Right cardiac atrium (tissue), 5 donors: ENCODE measurements at regions not wholly inside any gene's neighbourhood (a gene's known extent, or its start where the extent isn't known, plus 50 kb on each side); places are given as distances from the start of the nearest gene placed in this dataset.

Experiments
- ATAC-seq, 2 donors: fragments of 200-7000 bp; cut with Tn5 transposase; one replicate each; pipeline versions ENCODE4 v1.8.0 to v1.9.1; 2020; ENCODE audit warnings: moderate library complexity in 2 of 2, mild to moderate bottlenecking in 1 of 2
- DNase-seq, 3 donors: peaks; one replicate each; pipeline ENCODE4 v3.0.0-alpha.2; 2020
- H3K27ac ChIP-seq: one replicate; pipeline ENCODE4 v1.5.1; 2013; ENCODE audit warnings: mild to moderate bottlenecking, low read length, control low read depth, moderate library complexity
- H3K27me3 ChIP-seq: one replicate; pipeline ENCODE4 v1.6.1; 2013; ENCODE audit not compliant: control insufficient read depth, insufficient read depth
- H3K4me1 ChIP-seq: one replicate; pipeline ENCODE4 v1.6.1; 2013; ENCODE audit warnings: low read length; ENCODE audit not compliant: control insufficient read depth, insufficient read depth
- H3K4me3 ChIP-seq: one replicate; pipeline ENCODE4 v1.5.1; 2013; ENCODE audit warnings: low read length, control low read depth
- H3K9me3 ChIP-seq: one replicate; pipeline ENCODE4 v1.6.1; 2013; ENCODE audit warnings: low read length; ENCODE audit not compliant: control insufficient read depth
- WGBS: extraction: QIAGEN DNeasy Blood & Tissue Kit; methylation state at CpG from one replicate; pipeline ENCODE4 v1.1.7; 2013; 5-methylcytosine and 5-hydroxymethylcytosine counted together
- intact Hi-C, 4 donors: fragments of 100-400 bp; cut with DNase I; formaldehyde crosslinking; loops; one replicate each; pipeline versions ENCODE4 v1.11.0 to v1.14.0; 2022 to 2023
- donor health status: healthy with polysubstance abuse.
- donor health status: DM: no; HTN: yes; CAD: no.
- donor health status: DM: no; HTN: no; CAD: no.
- donor health status: DM: no; HTN: yes; CAD: no; lungs with severe emphysema.
- donor health status: DM: yes; HTN: yes; CAD: no.

DNA sequence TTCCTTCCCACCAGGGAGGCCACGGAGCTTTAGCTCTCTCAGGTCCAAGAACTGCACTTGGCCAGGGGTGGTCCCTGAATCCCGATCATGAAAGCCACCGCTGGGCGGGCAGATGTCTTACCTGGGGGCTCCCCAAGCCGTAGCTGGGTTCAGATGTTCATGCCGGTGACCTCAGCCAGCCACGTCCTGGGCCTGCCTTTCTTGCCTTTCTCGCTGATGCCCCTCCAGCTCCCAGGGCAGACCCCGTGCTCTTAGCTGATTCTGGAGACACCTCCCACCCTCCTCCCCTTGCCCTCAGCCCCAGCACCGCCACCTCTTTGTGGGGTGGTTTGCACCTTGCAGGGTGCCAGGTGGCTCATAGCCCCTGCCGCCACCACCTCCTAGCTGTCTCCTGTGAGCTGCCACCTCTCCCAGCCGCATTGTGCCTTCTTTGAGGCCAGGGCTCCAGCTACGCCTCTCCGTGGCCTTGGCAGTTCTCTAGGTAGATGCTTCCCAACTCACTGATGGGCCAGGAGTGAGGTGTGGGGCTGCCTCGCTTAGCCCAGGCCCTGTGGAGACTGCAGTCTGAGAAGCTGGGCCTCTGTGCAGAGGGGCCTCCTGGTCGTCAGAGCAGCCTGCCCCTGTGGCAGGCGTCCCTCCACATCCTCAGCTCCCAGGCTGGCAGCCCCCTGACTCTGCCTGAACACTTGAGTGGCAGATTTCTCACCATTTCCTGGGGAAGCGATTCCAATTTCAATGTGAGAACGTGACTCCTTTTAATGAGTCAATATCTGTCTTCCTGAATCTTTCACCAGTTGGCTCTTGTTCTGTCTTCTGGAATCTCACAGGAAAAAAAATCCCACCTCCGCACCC is 97.6 kb upstream of the B3GAT1 start:
- no peak for DNase-seq
- no peak for ATAC-seq
- Histone ChIP-seq H3K4me1 (no peaks in the 10 kb centered on the region), H3K9me3 (no peaks in the 10 kb centered on the region), H3K4me3 (no peak overlapping the region), H3K27me3 (no peaks in the 10 kb centered on the region), H3K27ac (no peak overlapping the region)
- intact Hi-C loops: no loop called here
- 73% methylated on average over 20 of the region's 20 CpGs for WGBS

GRCh38 chr11:134508219-134508990 is 96.4 kb upstream of the B3GAT1 start:
- Histone ChIP-seq H3K4me3 (no peak overlapping the region), H3K27ac (no peak overlapping the region), H3K9me3 (no peaks in the 10 kb centered on the region), H3K4me1 (no peaks in the 10 kb centered on the region), H3K27me3 (no peaks in the 10 kb centered on the region)
- ATAC-seq (no peak), DNase-seq (no peak)
- WGBS: 80% methylated on average over 17 of the region's 17 CpGs
- intact Hi-C loops: no loop called here

DNA sequence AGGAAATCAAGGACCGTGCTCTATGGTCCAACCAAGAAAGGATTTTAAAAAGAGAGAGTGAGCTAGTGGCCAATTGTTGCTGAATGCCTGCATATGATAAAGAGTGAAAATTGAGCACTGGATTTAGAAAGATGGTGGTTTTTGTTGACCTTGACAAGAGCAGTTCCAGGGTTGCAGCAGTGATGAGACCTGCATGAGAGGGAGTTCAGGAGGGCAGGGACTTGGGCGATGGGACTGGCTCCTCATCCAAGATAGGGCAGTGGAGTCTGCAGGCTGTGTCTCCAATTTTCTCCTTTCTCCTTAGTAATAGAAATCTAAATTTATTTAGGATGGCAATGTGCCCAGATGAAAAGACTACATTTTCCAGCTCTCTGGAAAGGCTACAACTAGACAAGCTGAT is 94.0 kb upstream of the B3GAT1 start:
- 67% methylated on average over 2 of the region's 2 CpGs for WGBS
- H3K27me3 ChIP-seq: no peaks in the 10 kb centered on the region
- H3K27ac ChIP-seq: no peak overlapping the region
- ATAC-seq (no peak), DNase-seq (no peak)
- H3K9me3 ChIP-seq: no peaks in the 10 kb centered on the region
- intact Hi-C loops: no loop called here
- no peak overlapping the region for H3K4me3 ChIP-seq
- no peaks in the 10 kb centered on the region for H3K4me1 ChIP-seq

- intact Hi-C loops: no loop called here
- Histone ChIP-seq H3K4me1 (no peaks in the 10 kb centered on the region), H3K27me3 (no peaks in the 10 kb centered on the region), H3K4me3 (no peak overlapping the region), H3K27ac (no peak overlapping the region), H3K9me3 (no peaks in the 10 kb centered on the region)
- ATAC-seq: no peak
- no peak for DNase-seq
- 80% methylated on average over 3 of the region's 3 CpGs for WGBS
Measured at GRCh38 chr11:134505125-134505524, 93.1 kb upstream of the B3GAT1 start.

- no peak for ATAC-seq
- H3K27ac ChIP-seq: no peak overlapping the region
- no peaks in the 10 kb centered on the region for H3K9me3 ChIP-seq
- H3K27me3 ChIP-seq: no peaks in the 10 kb centered on the region
- DNase-seq: no peak
- no peaks in the 10 kb centered on the region for H3K4me1 ChIP-seq
- intact Hi-C loops: no loop called here
- no peak overlapping the region for H3K4me3 ChIP-seq
- WGBS: 56% methylated on average over 16 of the region's 16 CpGs
Measured at GRCh38 chr11:134504146-134504905, 92.3 kb upstream of the B3GAT1 start.

GRCh38 chr11:134503596-134503995 is 91.6 kb upstream of the B3GAT1 start:
- WGBS: 88% methylated on average over 16 of the region's 16 CpGs
- H3K4me1 ChIP-seq: no peaks in the 10 kb centered on the region
- H3K9me3 ChIP-seq: no peaks in the 10 kb centered on the region
- intact Hi-C loops: no loop called here
- ATAC-seq (no peak), DNase-seq (no peak)
- H3K4me3 ChIP-seq: no peak overlapping the region
- H3K27me3 ChIP-seq: no peaks in the 10 kb centered on the region
- H3K27ac ChIP-seq: no peak overlapping the region

DNA sequence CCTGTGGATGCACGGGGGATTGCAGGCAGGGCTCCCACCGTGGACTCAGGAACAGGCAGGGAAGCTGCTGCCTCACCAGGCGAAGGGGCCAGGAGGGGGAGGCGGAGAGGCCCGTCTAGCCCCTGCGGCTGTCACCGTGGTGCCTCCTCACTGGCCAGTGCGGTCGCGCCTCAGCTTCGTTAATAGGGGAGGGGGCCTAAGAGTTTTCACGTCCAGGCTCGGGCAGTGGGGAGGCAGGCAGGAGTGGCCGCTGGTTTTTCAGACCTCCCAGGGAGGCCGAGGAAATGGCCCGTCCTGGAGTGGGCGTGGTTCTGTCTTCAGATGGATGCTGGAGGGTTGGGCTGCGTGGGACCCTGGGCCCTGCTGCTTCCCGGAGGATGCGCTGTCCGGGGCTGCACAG is 91.1 kb upstream of the B3GAT1 start:
- H3K27me3 ChIP-seq: no peaks in the 10 kb centered on the region
- no peak for DNase-seq
- intact Hi-C loops: no loop called here

DNA sequence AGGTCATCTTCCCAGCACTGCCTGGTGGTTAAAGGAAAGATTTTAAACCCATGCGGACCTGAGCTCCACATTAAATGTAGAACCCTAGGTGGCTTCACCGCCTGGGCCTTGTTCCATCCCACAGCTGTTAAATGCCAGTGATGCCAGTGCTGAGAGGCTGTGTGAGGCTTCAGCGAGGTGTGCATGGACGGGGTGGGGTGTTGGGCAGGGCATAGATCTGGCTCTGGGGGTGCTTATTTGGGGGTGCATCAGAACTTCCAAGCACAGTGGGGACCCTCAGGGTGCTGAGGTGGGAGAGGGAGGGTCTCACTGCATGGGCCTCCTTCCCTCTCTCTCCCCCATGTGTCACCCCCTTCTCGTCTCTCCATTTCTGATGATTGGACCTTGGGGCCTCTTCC is 90.1 kb upstream of the B3GAT1 start:
- Histone ChIP-seq H3K4me3 (no peak overlapping the region), H3K9me3 (no peaks in the 10 kb centered on the region), H3K27ac (no peak overlapping the region), H3K4me1 (no peaks in the 10 kb centered on the region), H3K27me3 (no peaks in the 10 kb centered on the region)
- ATAC-seq (no peak), DNase-seq (no peak)
- WGBS: 72% methylated on average over 5 of the region's 5 CpGs
- intact Hi-C loops: no loop called here

More for the DNA sequence above, 91.1 kb upstream of the B3GAT1 start:
- no peaks in the 10 kb centered on the region for H3K9me3 ChIP-seq
- no peaks in the 10 kb centered on the region for H3K4me1 ChIP-seq
- 37% methylated on average over 21 of the region's 21 CpGs for WGBS
- no peak overlapping the region for H3K4me3 ChIP-seq
- H3K27ac ChIP-seq: no peak overlapping the region
- no peak for ATAC-seq

GRCh38 chr11:134501406-134502152 is 89.5 kb upstream of the B3GAT1 start:
- no peaks in the 10 kb centered on the region for H3K4me1 ChIP-seq

DNA sequence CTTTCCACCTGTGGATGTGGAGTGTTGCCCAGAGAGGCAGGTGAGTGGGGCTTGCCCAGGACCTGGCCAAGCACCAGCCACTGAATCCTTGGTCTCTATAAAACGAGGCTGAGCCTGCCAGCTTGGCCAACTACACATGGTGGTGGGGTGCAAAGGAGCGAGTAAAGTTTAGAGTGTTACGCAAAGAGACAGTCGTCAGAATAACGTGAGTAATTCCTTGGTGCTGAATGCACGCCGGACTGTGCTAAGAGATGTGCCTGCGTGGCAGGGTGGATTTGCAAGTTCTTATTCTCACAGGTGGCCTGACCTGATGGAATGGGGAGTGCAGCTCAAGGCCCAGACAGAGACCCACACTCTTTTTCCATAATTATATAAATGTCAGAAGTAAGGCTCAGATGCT is 88.6 kb upstream of the B3GAT1 start:
- Histone ChIP-seq H3K27ac (no peak overlapping the region), H3K27me3 (no peaks in the 10 kb centered on the region), H3K4me3 (no peak overlapping the region), H3K4me1 (no peaks in the 10 kb centered on the region), H3K9me3 (no peaks in the 10 kb centered on the region)
- no peak for DNase-seq
- intact Hi-C loops: no loop called here
- no peak for ATAC-seq
- 83% methylated on average over 8 of the region's 8 CpGs for WGBS

More at GRCh38 chr11:134501406-134502152, 89.5 kb upstream of the B3GAT1 start:
- WGBS: 72% methylated on average over 16 of the region's 16 CpGs
- H3K4me3 ChIP-seq: no peak overlapping the region
- intact Hi-C loops: no loop called here
- no peak for ATAC-seq
- no peak for DNase-seq
- no peaks in the 10 kb centered on the region for H3K27me3 ChIP-seq
- H3K9me3 ChIP-seq: no peaks in the 10 kb centered on the region
- H3K27ac ChIP-seq: no peak overlapping the region
